BJ (cell line): ENCODE measurements at regions not wholly inside any gene's neighbourhood (a gene's known extent, or its start where the extent isn't known, plus 50 kb on each side); places are given as distances from the start of the nearest gene placed in this dataset.

Experiments used
- CTCF ChIA-PET: fragments of 350-600 bp; formaldehyde crosslinking; extraction: SDS; loops from one replicate; lab custom pipeline; 2021; ENCODE audit warnings: antibody characterized with exemption, inconsistent platforms; lab: Yijun Ruan, JAX
- POLR2A ChIA-PET: fragments of 300-600 bp; sonication (Branson Sonifier 250); formaldehyde crosslinking; extraction: SDS; loops from one replicate; lab custom pipeline; 2021; ENCODE audit warnings: antibody characterized with exemption; lab: Charles Lee
- DNase-seq: peaks from one replicate; pipeline ENCODE4 v3.0.0-alpha.2; 2011; ENCODE audit warnings: low read depth
- H3K27me3 ChIP-seq: 2 replicates; pipeline ENCODE4 v1.6.0; 2011; ENCODE audit warnings: low read length; ENCODE audit not compliant: control insufficient read depth, insufficient read depth
- H3K36me3 ChIP-seq: 2 replicates; pipeline ENCODE4 v1.5.1; 2011; ENCODE audit warnings: low read length; ENCODE audit not compliant: control insufficient read depth, insufficient read depth
- H3K4me3 ChIP-seq: 2 replicates; pipeline ENCODE4 v1.5.1; 2011; ENCODE audit warnings: low read depth, mild to moderate bottlenecking, control low read depth, low read length
- TF ChIP-seq, protein P1 (sequence below): IDR thresholded peaks from 2 replicates; pipeline ENCODE4 v1.5.1; 2011; ENCODE audit warnings: low read depth, mild to moderate bottlenecking, control low read depth, inconsistent platforms, low read length, moderate library complexity; ENCODE audit not compliant: insufficient read depth

DNA sequence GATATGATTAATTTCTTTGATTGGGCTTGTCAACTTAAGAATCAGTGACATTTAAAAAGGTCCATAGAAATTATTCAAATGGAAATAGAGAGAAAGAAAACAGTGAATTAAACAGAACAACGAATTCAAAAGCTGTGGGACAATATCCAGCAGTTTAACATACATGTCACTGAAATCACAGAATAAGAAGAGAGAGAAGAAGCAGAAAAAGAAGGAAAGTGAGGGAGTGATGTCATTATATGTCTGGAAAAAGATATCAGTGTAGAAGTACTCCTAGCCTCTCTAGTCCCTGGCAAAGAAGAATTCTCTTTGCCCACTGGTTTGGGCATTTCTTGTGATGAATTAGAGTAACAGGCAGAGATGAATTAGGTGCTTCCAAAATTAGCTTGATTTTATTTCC, 109.2 kb upstream of the ABCA1 start:
- TF ChIP-seq, protein P1, sequence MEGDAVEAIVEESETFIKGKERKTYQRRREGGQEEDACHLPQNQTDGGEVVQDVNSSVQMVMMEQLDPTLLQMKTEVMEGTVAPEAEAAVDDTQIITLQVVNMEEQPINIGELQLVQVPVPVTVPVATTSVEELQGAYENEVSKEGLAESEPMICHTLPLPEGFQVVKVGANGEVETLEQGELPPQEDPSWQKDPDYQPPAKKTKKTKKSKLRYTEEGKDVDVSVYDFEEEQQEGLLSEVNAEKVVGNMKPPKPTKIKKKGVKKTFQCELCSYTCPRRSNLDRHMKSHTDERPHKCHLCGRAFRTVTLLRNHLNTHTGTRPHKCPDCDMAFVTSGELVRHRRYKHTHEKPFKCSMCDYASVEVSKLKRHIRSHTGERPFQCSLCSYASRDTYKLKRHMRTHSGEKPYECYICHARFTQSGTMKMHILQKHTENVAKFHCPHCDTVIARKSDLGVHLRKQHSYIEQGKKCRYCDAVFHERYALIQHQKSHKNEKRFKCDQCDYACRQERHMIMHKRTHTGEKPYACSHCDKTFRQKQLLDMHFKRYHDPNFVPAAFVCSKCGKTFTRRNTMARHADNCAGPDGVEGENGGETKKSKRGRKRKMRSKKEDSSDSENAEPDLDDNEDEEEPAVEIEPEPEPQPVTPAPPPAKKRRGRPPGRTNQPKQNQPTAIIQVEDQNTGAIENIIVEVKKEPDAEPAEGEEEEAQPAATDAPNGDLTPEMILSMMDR: no peak
- no peaks in the 10 kb centered on the region for H3K36me3 ChIP-seq
- POLR2A ChIA-PET: no interaction called here
- CTCF ChIA-PET: interaction anchor here (0.9 kb wide), 1 partner anchor 29 kb away, joined by 4 read pairs; no protein-coding TSS in a partner anchor
- no peak overlapping the region for H3K4me3 ChIP-seq
- DNase-seq: no peak
- no peaks in the 10 kb centered on the region for H3K27me3 ChIP-seq

DNA sequence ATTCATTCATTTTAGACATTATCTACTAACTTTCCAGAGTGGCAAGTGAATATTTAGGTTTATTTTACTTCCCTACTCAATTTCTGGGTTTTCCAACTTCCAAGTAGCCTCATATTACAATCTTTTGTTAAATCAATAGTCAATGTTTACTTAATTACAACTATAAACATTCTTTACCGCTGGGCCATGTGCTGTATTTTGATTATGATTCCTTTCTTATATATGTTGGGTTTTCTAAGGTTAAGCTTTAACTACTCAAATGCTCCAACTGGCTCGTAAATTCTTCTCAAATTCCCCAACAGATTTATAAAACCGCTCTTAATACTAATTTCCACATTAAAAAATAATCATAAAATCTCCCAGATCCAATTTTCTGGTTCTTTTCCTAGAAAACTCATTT, 110.1 kb upstream of the ABCA1 start:
- H3K27me3 ChIP-seq: no peaks in the 10 kb centered on the region
- CTCF ChIA-PET: interaction anchor here (0.9 kb wide), 1 partner anchor 30 kb away, joined by 4 read pairs; no protein-coding TSS in a partner anchor
- DNase-seq: no peak
- H3K4me3 ChIP-seq: no peak overlapping the region
- POLR2A ChIA-PET: no interaction called here
- TF ChIP-seq, protein P1: no peak
- H3K36me3 ChIP-seq: no peaks in the 10 kb centered on the region

DNA sequence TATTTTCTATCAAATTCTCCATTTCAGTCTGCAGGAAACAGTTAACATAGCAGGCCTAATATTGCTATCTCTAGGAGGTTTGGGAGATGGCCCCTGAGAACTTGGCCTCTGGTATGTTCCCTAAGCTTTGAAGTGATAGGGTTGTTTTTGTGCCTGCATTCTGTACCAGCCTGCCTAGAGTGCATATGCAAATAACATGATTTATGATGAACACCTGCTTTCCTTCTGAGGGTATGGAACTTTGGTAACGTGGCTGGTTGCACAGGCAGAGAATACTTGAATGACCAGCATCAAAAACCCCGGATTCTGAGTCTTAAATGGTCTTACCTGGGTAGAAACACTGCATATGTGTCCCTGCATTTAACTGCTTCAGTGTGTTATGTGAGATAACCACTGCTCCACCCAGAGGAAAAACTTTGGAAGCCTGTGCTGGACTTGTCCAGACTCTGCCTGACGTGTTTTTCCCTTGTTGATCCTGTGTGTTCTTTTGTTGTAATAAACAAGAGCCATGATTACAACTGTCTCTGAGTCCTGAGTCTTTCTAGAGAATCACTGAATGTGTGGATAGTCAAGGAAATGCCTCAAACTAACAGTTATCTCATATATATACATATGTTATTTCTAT, 111.3 kb upstream of the ABCA1 start:
- Histone ChIP-seq H3K4me3 (no peak overlapping the region), H3K27me3 (no peaks in the 10 kb centered on the region), H3K36me3 (no peaks in the 10 kb centered on the region)
- CTCF ChIA-PET: no interaction called here
- no peak for DNase-seq
- POLR2A ChIA-PET: no interaction called here
- TF ChIP-seq, protein P1: no peak

DNA sequence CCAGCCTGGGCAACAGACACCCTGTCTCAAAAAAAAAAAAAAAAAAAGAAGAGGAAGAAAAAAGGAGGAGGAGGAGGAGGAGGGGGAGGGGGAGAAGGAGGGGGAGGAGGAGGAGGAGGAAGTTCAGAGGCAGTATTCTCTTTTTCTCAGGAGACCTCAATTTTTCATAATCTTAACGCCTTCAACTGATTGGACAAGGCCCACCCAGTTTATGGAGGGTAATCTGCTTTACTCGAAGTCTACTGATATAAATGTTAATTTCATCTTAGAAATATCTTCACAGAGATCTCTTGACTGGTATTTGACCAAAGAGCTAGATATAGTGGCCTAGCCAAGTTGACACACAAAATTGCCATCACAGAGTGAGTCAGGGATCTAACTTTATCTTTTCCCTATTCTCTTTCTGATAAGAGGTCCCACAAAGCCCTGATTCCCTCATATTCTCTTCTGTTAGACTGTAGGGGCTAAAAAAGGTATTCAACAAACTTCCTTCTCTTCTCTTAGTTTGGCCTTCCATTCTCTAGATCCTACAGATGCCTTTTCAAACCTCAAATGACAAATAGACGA, 115.5 kb upstream of the ABCA1 start:
- no peak for DNase-seq
- TF ChIP-seq, protein P1: no peak
- no peak overlapping the region for H3K4me3 ChIP-seq
- POLR2A ChIA-PET: no interaction called here
- CTCF ChIA-PET: interaction anchor here (1.5 kb wide), 1 partner anchor 10 kb away, joined by 6 read pairs; no protein-coding TSS in a partner anchor
- no peaks in the 10 kb centered on the region for H3K36me3 ChIP-seq
- H3K27me3 ChIP-seq: no peaks in the 10 kb centered on the region

DNA sequence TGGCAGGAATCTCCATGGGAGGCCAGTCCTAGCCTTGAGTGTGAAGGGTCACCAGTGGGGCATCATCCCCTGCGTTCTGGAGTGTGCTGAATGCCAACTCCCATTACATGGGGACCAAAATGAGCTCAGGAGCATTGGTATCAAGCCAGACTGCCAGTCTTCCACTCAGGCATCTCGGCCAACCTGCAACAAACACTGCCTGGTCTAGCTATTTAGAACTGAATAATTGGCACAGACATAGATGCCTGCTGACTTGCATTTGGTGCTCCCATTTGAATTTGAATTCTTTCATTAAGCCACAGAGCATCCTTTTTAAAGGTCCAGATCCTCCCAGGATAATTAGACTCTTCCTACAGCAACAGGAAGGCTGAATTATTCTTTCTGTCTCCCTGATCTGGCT, 116.6 kb upstream of the ABCA1 start:
- ChIA-PET CTCF (interaction anchor here (1.5 kb wide), 1 partner anchor 11 kb away, joined by 6 read pairs; no protein-coding TSS in a partner anchor), POLR2A (no interaction called here)
- Histone ChIP-seq H3K27me3 (no peaks in the 10 kb centered on the region), H3K36me3 (no peaks in the 10 kb centered on the region), H3K4me3 (no peak overlapping the region)
- no peak for DNase-seq
- TF ChIP-seq, protein P1: no peak
